ENCODE measurements at regions not wholly inside any gene's neighbourhood (a gene's known extent, or its start where the extent isn't known, plus 50 kb on each side); places are given as distances from the start of the nearest gene placed in this dataset.

DNA sequence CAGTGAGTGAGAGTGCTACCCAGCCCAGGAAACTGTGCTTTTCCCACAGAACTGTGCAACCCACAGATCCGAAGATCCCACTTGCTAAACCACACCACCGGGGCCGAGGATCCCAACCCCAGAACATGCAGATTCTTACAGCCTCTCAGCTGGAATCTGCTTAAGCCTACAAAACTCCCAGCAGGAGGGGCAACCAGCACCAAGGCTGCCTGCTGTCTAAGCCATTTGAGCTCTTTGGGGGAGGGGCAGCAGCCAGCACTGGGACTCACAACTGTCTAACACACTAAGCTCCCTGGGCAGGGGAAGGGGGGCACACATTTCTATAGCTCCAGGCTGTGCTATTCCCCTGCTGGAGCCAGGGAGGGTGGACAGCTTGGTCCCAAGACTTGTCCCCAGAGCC, 529.9 kb downstream of the XPNPEP1 start:
- H3K27ac ChIP-seq (replicated peaks in 1 of 4): no peak overlapping the region
- no peak overlapping the region for H3K4me3 ChIP-seq
- no peaks in the 10 kb centered on the region for H3K27me3 ChIP-seq
- 75% methylated on average over 3 of the region's 3 CpGs for WGBS
- TF ChIP-seq EP300 (IDR thresholded peaks at IDR 0.05) (no peak), POLR2AphosphoS5 (IDR thresholded peaks at IDR 0.05) (no peak), POLR2A (IDR thresholded peaks at IDR 0.05; ENCODE audit: low read depth) (no peak)
- TF ChIP-seq, protein P1, sequence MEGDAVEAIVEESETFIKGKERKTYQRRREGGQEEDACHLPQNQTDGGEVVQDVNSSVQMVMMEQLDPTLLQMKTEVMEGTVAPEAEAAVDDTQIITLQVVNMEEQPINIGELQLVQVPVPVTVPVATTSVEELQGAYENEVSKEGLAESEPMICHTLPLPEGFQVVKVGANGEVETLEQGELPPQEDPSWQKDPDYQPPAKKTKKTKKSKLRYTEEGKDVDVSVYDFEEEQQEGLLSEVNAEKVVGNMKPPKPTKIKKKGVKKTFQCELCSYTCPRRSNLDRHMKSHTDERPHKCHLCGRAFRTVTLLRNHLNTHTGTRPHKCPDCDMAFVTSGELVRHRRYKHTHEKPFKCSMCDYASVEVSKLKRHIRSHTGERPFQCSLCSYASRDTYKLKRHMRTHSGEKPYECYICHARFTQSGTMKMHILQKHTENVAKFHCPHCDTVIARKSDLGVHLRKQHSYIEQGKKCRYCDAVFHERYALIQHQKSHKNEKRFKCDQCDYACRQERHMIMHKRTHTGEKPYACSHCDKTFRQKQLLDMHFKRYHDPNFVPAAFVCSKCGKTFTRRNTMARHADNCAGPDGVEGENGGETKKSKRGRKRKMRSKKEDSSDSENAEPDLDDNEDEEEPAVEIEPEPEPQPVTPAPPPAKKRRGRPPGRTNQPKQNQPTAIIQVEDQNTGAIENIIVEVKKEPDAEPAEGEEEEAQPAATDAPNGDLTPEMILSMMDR (IDR thresholded peaks at IDR 0.05): no peak
- H3K9me3 ChIP-seq: no peaks in the 10 kb centered on the region
- no peaks in the 10 kb centered on the region for H3K36me3 ChIP-seq
- H3K4me1 ChIP-seq: no peaks in the 10 kb centered on the region
- DNase-seq (ENCODE audit: extremely low spot score): no peak
- intact Hi-C loops (cut with DNase I): no loop called here

DNA sequence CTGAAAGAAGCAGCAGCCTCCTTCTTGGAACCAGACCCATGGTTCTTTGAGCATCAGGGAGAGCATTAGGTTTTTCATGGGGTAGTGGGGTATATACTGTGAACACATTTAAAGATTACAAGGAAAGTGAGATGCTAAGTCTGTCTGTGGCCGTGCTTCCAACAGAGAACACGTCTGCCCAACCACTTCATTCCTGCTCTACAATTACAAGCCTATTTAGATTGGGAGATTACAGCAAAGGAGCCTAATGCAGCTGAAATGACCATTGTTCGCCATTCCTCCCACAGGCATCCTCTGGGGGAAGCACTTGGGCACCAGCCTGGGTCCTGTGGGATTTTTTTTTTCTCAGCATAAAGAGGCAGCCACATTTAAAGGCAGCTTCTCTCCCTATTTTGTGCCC, 536.4 kb downstream of the XPNPEP1 start:
- intact Hi-C loops (cut with DNase I): no loop called here
- no peaks in the 10 kb centered on the region for H3K4me1 ChIP-seq
- TF ChIP-seq POLR2A (IDR thresholded peaks at IDR 0.05; ENCODE audit: low read depth) (no peak), EP300 (IDR thresholded peaks at IDR 0.05) (no peak), POLR2AphosphoS5 (IDR thresholded peaks at IDR 0.05) (no peak)
- TF ChIP-seq, protein P1 (IDR thresholded peaks at IDR 0.05): no peak
- H3K9me3 ChIP-seq: no peaks in the 10 kb centered on the region
- H3K4me3 ChIP-seq: no peak overlapping the region
- no peaks in the 10 kb centered on the region for H3K36me3 ChIP-seq
- H3K27me3 ChIP-seq: no peaks in the 10 kb centered on the region
- no peak for DNase-seq (ENCODE audit: extremely low spot score)
- no peak overlapping the region for H3K27ac ChIP-seq (replicated peaks in 1 of 4)
- 79% methylated on average over 3 of the region's 3 CpGs for WGBS

DNA sequence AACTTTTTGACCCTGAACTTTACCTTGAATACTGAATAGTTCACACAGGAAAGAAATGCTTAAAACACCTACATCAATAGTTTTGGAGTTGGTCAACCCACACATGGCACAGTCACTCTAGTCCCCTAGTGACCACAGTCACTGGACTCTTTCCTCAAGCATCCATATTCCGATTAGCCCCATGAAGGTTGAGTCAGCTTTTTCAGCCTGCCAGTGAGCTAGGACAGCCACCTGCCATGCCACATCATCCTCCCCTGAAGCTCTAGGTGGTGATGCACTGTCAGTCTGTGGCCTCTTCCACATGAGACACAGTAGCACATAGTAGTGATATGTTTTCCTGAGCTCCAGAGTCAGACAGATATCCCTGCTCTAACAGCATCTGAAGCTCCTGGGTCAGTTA, 537.2 kb downstream of the XPNPEP1 start:
- H3K36me3 ChIP-seq: no peaks in the 10 kb centered on the region
- intact Hi-C loops (cut with DNase I): no loop called here
- 88% methylated on average over 1 of the region's 1 CpG for WGBS

GRCh38 chr10:109379186-109379585, 544.1 kb downstream of the XPNPEP1 start:
- H3K27ac ChIP-seq (replicated peaks in 1 of 4): peak overlapping the region; percentile 14 to 56 (median 38)
- no peaks in the 10 kb centered on the region for H3K36me3 ChIP-seq
- no peaks in the 10 kb centered on the region for H3K27me3 ChIP-seq
- no peak for TF ChIP-seq POLR2A (IDR thresholded peaks at IDR 0.05; ENCODE audit: low read depth)
- TF ChIP-seq, protein P1 (IDR thresholded peaks at IDR 0.05): no peak
- no peak for TF ChIP-seq POLR2AphosphoS5 (IDR thresholded peaks at IDR 0.05)
- H3K4me1 ChIP-seq: peaks cover 0 to 23% (median 20%) of the 10 kb centered on the region in 4 donors
- no peak overlapping the region for H3K4me3 ChIP-seq
- 53% methylated on average over 2 of the region's 2 CpGs for WGBS
- no peak for DNase-seq (ENCODE audit: extremely low spot score)
- intact Hi-C loops (cut with DNase I): no loop called here
- no peaks in the 10 kb centered on the region for H3K9me3 ChIP-seq

More for the DNA sequence above, 537.2 kb downstream of the XPNPEP1 start:
- no peaks in the 10 kb centered on the region for H3K9me3 ChIP-seq
- H3K27me3 ChIP-seq: no peaks in the 10 kb centered on the region
- no peak overlapping the region for H3K27ac ChIP-seq (replicated peaks in 1 of 4)
- TF ChIP-seq POLR2AphosphoS5 (IDR thresholded peaks at IDR 0.05) (no peak), POLR2A (IDR thresholded peaks at IDR 0.05; ENCODE audit: low read depth) (no peak), EP300 (IDR thresholded peaks at IDR 0.05) (no peak)
- TF ChIP-seq, protein P1 (IDR thresholded peaks at IDR 0.05): no peak
- no peak for DNase-seq (ENCODE audit: extremely low spot score)
- H3K4me3 ChIP-seq: no peak overlapping the region
- H3K4me1 ChIP-seq: peaks cover 0 to 6% (median 3%) of the 10 kb centered on the region in 4 donors

GRCh38 chr10:109374215-109374614, 549.1 kb downstream of the XPNPEP1 start:
- TF ChIP-seq POLR2AphosphoS5 (IDR thresholded peaks at IDR 0.05): no peak
- no peak for TF ChIP-seq EP300 (IDR thresholded peaks at IDR 0.05)
- TF ChIP-seq, protein P1 (IDR thresholded peaks at IDR 0.05): no peak
- TF ChIP-seq POLR2A (IDR thresholded peaks at IDR 0.05; ENCODE audit: low read depth): no peak
- H3K27ac ChIP-seq (replicated peaks in 1 of 4): no peak overlapping the region
- H3K9me3 ChIP-seq: no peaks in the 10 kb centered on the region
- intact Hi-C loops (cut with DNase I): no loop called here
- H3K4me3 ChIP-seq: no peak overlapping the region
- peaks cover 0 to 6% (median 5%) of the 10 kb centered on the region in 4 donors for H3K4me1 ChIP-seq
- 88% methylated on average over 1 of the region's 1 CpG for WGBS
- H3K27me3 ChIP-seq: no peaks in the 10 kb centered on the region
- no peaks in the 10 kb centered on the region for H3K36me3 ChIP-seq
- DNase-seq (ENCODE audit: extremely low spot score): no peak
